Mesodermal cell (in vitro differentiated cells): ENCODE measurements at regions not wholly inside any gene's neighbourhood (a gene's known extent, or its start where the extent isn't known, plus 50 kb on each side); places are given as distances from the start of the nearest gene placed in this dataset.

Experiments
- H3K27ac ChIP-seq: 2 replicates; pipeline ENCODE4 v1.7.0; 2013; ENCODE audit warnings: mild to moderate bottlenecking, low read depth, low read length, moderate library complexity; ENCODE audit not compliant: severe bottlenecking
- H3K36me3 ChIP-seq: 2 replicates; pipeline ENCODE4 v1.7.1; 2013; ENCODE audit warnings: mild to moderate bottlenecking, low read length, moderate library complexity; ENCODE audit not compliant: control insufficient read depth, insufficient read depth
- H3K4me1 ChIP-seq: one replicate; pipeline ENCODE4 v1.7.1; 2013; ENCODE audit warnings: mild to moderate bottlenecking, low read length; ENCODE audit not compliant: insufficient read depth, control insufficient read depth, poor library complexity, severe bottlenecking
- H3K4me3 ChIP-seq: 2 replicates; pipeline ENCODE4 v1.7.0; 2013; ENCODE audit warnings: low read length, control low read depth, mild to moderate bottlenecking; ENCODE audit not compliant: insufficient read depth, poor library complexity, severe bottlenecking; ENCODE audit errors: extremely low read depth
- H3K9me3 ChIP-seq: 2 replicates; pipeline ENCODE4 v1.7.1; 2013; ENCODE audit warnings: mild to moderate bottlenecking, low read length, moderate library complexity; ENCODE audit not compliant: control insufficient read depth
- WGBS, 2 experiments: methylation state at CpG; one replicate each; pipeline ENCODE4 v1.1.5; 2013; ENCODE audit warnings: missing lambda C conversion rate in 2 of 2; ENCODE audit not compliant: insufficient coverage in 2 of 2; 5-methylcytosine and 5-hydroxymethylcytosine counted together

DNA sequence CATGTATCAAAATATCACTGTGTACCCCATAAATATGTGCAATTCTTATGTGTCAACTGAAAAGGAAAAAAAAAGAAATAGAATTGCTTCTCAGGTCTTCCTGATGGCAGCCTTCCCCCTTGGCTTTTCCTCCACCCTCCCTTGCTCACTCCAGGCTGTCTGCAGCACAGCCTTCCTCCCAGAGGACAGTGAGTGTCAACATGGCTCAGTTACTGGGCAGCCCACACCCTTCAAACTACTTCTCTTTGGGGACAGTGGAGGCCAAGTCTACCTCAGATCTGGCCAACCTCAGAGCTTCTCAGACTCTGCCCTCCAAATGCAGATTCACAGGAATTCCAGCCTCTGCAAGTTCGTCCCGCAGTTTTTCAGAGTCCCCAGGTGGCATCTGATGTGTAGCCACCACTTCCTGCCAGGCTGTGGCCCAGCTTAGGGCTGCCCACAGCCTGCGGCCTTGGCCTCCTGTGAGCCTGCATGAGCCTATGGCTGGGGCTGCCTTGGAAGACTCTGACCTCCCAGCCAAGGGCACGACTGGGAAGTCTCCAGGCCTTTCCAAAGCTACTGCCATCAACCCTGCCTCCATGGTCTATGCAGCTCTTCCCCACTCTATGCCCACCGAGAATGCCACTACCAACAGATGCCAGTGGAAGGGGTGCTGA, 148.0 kb upstream of the PWP1 start:
- Histone ChIP-seq H3K9me3 (no peaks in the 10 kb centered on the region), H3K4me1 (no peaks in the 10 kb centered on the region), H3K36me3 (no peaks in the 10 kb centered on the region), H3K4me3 (no peak overlapping the region), H3K27ac (no peak overlapping the region)
- 80 to 85% methylated on average over 3 to 5 of the region's 5 CpGs for WGBS, 2 experiments

DNA sequence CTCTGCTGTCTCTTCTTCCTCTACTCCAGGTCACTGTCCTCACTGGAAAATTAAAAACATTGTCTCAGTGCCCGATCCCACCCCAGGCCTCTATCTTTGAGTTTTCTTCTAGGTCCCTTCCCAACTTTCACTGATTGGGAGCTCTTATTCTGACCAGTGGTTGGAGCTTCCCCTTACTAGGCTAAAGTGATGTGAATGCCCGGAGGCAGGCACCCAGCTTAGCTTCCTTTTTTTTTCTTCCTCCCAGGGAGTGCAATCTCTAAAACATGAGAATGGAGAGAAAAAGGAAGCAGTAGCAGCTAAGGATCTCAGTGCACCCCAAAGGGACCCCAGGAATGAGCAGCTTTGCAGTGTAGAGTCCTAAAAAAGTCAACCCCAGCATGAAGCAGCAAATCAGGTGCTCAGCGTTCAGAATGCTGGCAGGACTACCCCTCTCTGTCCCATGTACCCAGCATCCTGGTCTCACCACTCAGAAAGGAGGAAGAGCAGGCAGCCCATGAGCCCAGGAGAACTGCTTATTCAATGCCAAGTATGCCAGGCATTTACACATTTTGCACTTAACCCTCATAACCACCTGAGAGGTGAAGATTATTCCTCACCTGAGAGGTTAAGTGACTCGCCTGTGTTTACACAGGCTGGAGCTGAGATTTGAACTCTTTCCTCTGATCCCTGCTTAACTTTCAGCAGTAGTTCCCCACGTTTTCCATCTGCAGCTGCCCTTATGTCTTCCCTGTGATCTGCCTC, 146.2 kb upstream of the PWP1 start:
- no peaks in the 10 kb centered on the region for H3K4me1 ChIP-seq
- H3K36me3 ChIP-seq = no peaks in the 10 kb centered on the region
- no peak overlapping the region for H3K27ac ChIP-seq
- H3K9me3 ChIP-seq = no peaks in the 10 kb centered on the region
- no peak overlapping the region for H3K4me3 ChIP-seq
- 75 to 85% methylated on average over 4 of the region's 5 CpGs for WGBS, 2 experiments

DNA sequence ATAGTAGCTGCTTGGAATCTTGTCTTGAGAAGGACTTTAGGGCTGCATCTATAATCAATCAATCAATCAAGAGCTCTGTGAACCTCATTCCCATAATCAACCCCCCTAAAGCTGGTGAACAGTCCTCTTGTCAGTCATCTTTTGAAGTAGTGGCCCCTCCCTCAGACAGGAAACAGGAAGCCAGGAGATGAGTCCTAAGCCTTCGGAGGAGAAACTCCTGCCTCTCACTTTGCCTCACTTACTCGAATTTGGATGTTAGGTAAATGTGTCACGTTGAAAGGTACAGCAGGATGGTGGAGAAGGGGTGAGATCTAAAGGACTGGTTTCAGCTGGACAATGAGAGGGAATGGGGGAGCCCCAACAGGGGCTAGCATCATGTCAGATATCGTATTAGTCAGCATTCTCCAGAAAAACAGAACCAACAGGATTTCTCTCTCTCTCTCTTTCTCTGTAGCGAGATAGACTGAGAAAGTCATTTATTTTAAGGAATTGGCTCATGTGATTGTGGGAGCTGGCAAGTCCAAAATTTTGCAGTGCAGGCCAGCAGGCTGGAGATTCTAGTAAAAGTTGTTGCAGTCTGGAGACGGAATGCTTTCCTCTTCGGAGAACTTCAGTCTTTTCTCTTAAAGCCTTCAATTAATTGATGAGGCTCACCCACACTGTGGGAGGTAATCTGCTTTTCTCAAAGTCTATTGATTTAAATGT, 144.4 kb upstream of the PWP1 start:
- Histone ChIP-seq H3K4me3 (no peak overlapping the region), H3K9me3 (no peaks in the 10 kb centered on the region), H3K4me1 (no peaks in the 10 kb centered on the region), H3K36me3 (no peaks in the 10 kb centered on the region), H3K27ac (no peak overlapping the region)
- 80 to 81% methylated on average over 1 to 4 of the region's 7 CpGs for WGBS, 2 experiments

DNA sequence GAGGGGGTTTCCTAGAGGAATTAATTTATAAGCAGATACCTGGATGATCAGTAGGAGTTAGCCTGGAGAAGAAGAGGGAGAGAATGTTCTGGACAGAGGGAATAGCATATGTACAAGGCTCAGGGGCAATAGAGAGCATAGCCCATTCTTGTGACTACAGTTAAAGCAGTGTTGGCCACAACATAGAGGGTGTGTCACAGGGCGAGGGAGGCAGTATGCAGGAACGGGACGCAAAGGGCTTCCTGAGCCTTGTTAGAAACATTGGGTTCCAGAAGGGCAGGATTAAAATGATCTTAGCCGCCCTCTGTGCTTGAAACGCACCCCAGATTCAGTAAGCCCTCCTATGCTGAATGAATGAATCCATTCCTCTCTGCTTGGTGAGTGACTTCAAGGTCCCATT, 142.2 kb upstream of the PWP1 start:
- 85 to 96% methylated on average over 5 of the region's 5 CpGs for WGBS, 2 experiments
- Histone ChIP-seq H3K9me3 (no peaks in the 10 kb centered on the region), H3K4me3 (no peak overlapping the region)

DNA sequence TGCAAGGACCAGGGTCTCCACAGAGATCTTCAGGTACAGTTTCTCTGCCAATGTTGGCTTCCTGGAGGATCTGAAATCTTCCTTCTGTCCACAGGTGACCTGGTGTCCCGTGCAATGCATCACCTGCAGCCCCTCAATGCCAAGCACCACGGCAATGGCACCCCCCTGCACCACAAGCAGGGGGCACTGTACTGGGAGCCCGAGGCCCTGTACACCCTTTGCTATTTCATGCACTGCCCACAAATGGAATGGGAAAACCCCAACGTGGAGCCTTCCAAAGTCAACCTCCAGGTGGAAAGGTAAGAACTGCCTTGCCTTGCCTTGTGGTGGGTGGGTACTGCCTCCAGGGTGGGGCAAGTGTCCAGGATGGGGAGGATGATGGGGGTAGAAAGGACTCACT, 141.8 kb upstream of the PWP1 start:
- Histone ChIP-seq H3K4me1 (no peaks in the 10 kb centered on the region), H3K9me3 (no peaks in the 10 kb centered on the region), H3K36me3 (no peaks in the 10 kb centered on the region), H3K4me3 (no peak overlapping the region), H3K27ac (no peak overlapping the region)
- 86 to 94% methylated on average over 3 of the region's 4 CpGs for WGBS, 2 experiments

More for the DNA sequence above, 142.2 kb upstream of the PWP1 start:
- no peaks in the 10 kb centered on the region for H3K4me1 ChIP-seq
- no peak overlapping the region for H3K27ac ChIP-seq
- no peaks in the 10 kb centered on the region for H3K36me3 ChIP-seq

DNA sequence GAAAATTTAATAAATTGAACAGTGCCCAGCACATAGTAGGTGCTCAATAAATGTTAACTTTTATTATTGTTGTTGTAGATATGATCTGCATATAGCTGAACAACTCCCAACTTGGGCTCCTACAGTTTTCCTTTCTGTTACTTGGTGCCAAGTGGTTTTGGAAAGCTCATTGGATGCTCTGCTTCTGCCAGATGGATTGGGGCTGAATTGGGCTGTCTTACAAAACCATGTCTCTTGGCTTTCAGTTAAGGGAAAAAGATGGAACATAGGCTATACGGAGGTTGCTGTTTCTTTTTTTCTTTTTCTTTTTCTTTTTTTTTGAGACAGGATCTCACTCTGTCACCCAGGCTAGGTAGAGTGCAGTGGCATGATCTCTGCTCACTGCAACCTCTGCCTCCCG, 140.7 kb upstream of the PWP1 start:
- Histone ChIP-seq H3K4me1 (no peaks in the 10 kb centered on the region), H3K9me3 (no peaks in the 10 kb centered on the region), H3K4me3 (no peak overlapping the region), H3K27ac (no peak overlapping the region), H3K36me3 (no peaks in the 10 kb centered on the region)
- WGBS, 2 experiments = 80 to 100% methylated on average over 1 of the region's 2 CpGs

DNA sequence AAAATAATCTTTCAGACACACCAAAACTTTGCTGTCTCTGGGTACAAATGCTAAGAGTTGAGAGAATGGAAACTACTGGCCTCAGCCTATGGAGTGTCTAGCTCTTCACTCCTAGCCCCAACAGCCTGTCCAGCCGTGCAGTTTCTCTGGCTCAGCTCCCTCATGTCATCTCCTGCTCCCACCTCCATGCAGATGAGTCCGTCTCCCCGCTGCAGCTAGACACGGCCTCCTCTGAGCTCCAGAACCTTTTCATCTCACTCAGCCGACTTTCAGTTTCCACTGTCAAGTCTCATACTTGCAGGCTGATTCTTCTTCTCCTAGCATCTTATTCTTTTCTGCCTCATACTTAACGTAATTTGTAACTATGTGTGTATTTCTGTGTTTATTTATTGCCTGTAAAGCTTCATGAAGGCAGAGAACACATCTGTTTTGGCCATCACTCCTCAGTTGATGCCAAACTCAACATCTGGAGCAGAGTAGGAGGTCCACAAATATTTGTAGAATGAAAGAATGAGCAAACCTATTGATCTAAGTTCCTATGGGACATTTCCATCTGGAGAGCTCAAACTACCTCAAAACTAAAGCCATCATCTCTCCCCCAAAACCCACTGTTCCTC, 139.8 kb upstream of the PWP1 start:
- Histone ChIP-seq H3K27ac (no peak overlapping the region), H3K4me1 (no peaks in the 10 kb centered on the region)
- WGBS, 2 experiments = 88 to 94% methylated on average over 3 to 4 of the region's 6 CpGs

DNA sequence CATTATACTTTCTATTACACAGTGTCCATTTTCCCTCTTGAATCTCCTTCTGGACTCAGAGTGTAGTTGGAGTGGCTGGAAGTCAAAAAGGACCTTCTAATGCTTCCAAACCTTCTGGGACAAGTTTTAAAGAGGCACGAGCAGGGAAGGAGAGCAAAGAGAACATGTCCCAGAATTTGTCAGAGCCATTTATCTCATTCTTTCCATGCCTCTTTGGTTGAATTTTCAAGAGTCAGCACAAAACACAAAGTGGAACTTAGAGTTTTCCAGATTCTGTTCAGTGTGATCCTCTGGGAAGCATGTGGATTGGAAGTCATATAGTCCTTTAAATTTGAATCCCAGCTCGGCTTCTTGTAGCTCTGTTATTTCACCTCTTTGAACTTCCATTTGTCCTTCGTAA, 138.2 kb upstream of the PWP1 start:
- Histone ChIP-seq H3K36me3 (no peaks in the 10 kb centered on the region), H3K9me3 (no peaks in the 10 kb centered on the region), H3K4me3 (no peak overlapping the region), H3K4me1 (no peaks in the 10 kb centered on the region), H3K27ac (no peak overlapping the region)
- 89% methylated on average over 2 of the region's 3 CpGs; no CpG with 5 or more reads in 1 of the 2 experiments for WGBS, 2 experiments

More for the DNA sequence above, 139.8 kb upstream of the PWP1 start:
- Histone ChIP-seq H3K4me3 (no peak overlapping the region), H3K36me3 (no peaks in the 10 kb centered on the region), H3K9me3 (no peaks in the 10 kb centered on the region)

DNA sequence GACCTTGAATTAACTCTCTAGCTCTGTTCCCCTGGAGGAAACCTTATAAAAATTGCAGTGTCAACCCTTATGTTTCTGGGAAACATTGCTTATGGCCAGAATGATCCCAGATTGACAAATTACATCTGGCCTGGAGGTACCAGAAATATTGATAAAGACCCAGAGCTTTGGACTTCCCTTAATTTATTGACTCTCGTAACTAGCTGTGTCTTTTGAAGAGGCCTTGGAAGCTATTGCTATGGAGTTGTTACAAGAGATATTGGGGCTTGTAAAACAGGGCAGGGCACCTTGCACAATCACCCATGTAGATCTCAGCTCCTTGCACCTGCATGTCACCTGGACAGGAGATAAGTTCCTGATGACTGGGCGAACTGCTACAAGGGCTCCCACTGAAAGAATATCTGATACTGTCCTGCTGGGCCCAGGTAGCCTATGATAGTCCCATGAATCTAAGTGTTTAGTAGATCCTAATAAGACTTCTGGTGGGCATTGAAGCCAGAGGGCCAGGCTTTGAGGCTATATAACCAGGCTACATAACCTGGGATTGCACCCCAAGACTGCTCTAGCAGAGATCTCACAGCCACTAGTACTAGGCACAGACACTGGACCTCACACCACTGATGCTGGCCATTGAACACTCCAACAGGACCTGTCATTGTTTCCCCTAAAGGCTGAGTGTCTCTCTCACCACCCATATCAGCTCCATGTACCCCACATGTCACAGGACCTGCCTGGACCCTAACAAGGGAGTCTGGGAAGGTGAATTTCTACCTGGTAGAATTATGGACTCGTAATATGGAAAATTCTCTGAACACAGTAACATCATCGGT, 135.7 kb upstream of the PWP1 start:
- Histone ChIP-seq H3K4me3 (no peak overlapping the region), H3K27ac (no peak overlapping the region)
- WGBS, 2 experiments = 75 to 100% methylated on average over 1 to 2 of the region's 4 CpGs

DNA sequence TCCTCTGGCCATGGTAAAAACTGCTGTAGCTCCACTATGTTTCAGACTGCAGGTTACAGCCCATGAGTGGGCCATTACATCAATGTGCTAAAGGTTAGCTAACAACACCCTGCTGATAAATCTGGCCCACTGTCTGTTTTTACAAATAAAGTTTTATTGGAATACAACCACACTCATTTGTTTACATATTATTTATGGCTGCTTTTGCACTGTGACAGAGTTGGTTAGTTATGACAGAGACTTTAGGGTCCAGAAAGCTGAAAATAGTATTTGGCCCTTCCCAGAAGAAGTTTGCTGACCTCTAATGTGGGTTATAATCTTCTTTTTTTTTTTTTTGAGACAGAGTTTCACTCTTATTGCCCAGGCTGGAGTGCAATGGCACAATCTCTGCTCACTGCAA, 134.2 kb upstream of the PWP1 start:
- Histone ChIP-seq H3K4me3 (no peak overlapping the region), H3K4me1 (no peaks in the 10 kb centered on the region), H3K27ac (no peak overlapping the region), H3K36me3 (no peaks in the 10 kb centered on the region), H3K9me3 (no peaks in the 10 kb centered on the region)

More for the DNA sequence above, 135.7 kb upstream of the PWP1 start:
- H3K4me1 ChIP-seq = no peaks in the 10 kb centered on the region
- H3K36me3 ChIP-seq = no peaks in the 10 kb centered on the region
- no peaks in the 10 kb centered on the region for H3K9me3 ChIP-seq
